ENCODE measurements at regions not wholly inside any gene's neighbourhood (a gene's known extent, or its start where the extent isn't known, plus 50 kb on each side); places are given as distances from the start of the nearest gene placed in this dataset.

DNA sequence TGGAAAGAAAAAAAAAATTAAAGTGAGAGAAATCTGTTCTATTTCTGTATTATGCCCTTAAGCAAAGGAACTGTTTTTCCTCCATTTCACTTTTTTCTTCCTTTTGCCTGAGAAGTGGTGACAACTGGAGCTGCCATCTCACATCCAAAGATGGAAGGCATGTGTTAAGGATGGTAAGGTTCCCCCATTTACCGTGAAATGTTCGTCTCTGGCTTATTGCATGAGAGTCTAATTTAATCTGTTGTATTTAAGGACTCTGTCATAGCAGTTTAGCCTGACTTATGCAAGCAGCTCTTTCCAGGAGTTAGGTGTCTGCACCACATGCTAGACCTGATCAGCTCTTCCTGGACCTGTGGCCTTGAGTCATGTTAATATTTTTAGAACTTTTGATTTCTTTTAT lies 389.5 kb upstream of the MAP3K7 start:
- Histone ChIP-seq H3K9me3 (ENCODE audit: control insufficient read depth in 3 of 3, low read length in 3 of 3) (no peaks in the 10 kb centered on the region), H3K27ac (ENCODE audit: low read depth, low read length) (no peak overlapping the region), H3K36me3 (ENCODE audit: control insufficient read depth in 3 of 3, insufficient read depth in 3 of 3, low read length in 3 of 3) (no peaks in the 10 kb centered on the region), H3K4me1 (ENCODE audit: control insufficient read depth in 3 of 3, insufficient read depth in 3 of 3, low read length in 3 of 3) (no peaks in the 10 kb centered on the region), H3K27me3 (ENCODE audit: control insufficient read depth in 3 of 3, insufficient read depth in 3 of 3, low read length in 3 of 3) (no peaks in the 10 kb centered on the region), H3K4me3 (ENCODE audit: low read length in 3 of 3) (no peak overlapping the region), H3K9ac (ENCODE audit: low read depth in 1 of 3, low read length in 3 of 3) (no peak overlapping the region)

GRCh38 chr6:90975741-90976140 lies 388.9 kb upstream of the MAP3K7 start:
- H3K9me3 ChIP-seq (ENCODE audit: control insufficient read depth in 3 of 3, low read length in 3 of 3): no peaks in the 10 kb centered on the region
- no peak overlapping the region for H3K9ac ChIP-seq (ENCODE audit: low read depth in 1 of 3, low read length in 3 of 3)
- no peaks in the 10 kb centered on the region for H3K27me3 ChIP-seq (ENCODE audit: control insufficient read depth in 3 of 3, insufficient read depth in 3 of 3, low read length in 3 of 3)
- H3K36me3 ChIP-seq (ENCODE audit: control insufficient read depth in 3 of 3, insufficient read depth in 3 of 3, low read length in 3 of 3): no peaks in the 10 kb centered on the region
- no peaks in the 10 kb centered on the region for H3K4me1 ChIP-seq (ENCODE audit: control insufficient read depth in 3 of 3, insufficient read depth in 3 of 3, low read length in 3 of 3)
- no peak overlapping the region for H3K4me3 ChIP-seq (ENCODE audit: low read length in 3 of 3)
- no peak overlapping the region for H3K27ac ChIP-seq (ENCODE audit: low read depth, low read length)

GRCh38 chr6:90973188-90973587 lies 386.3 kb upstream of the MAP3K7 start:
- Histone ChIP-seq H3K27ac (ENCODE audit: low read depth, low read length) (no peak overlapping the region), H3K27me3 (ENCODE audit: control insufficient read depth in 3 of 3, insufficient read depth in 3 of 3, low read length in 3 of 3) (no peaks in the 10 kb centered on the region), H3K4me1 (ENCODE audit: control insufficient read depth in 3 of 3, insufficient read depth in 3 of 3, low read length in 3 of 3) (no peaks in the 10 kb centered on the region), H3K36me3 (ENCODE audit: control insufficient read depth in 3 of 3, insufficient read depth in 3 of 3, low read length in 3 of 3) (no peaks in the 10 kb centered on the region), H3K9ac (ENCODE audit: low read depth in 1 of 3, low read length in 3 of 3) (no peak overlapping the region), H3K9me3 (ENCODE audit: control insufficient read depth in 3 of 3, low read length in 3 of 3) (no peaks in the 10 kb centered on the region), H3K4me3 (ENCODE audit: low read length in 3 of 3) (no peak overlapping the region)

- Histone ChIP-seq H3K36me3 (ENCODE audit: control insufficient read depth in 3 of 3, insufficient read depth in 3 of 3, low read length in 3 of 3) (no peaks in the 10 kb centered on the region), H3K9ac (ENCODE audit: low read depth in 1 of 3, low read length in 3 of 3) (no peak overlapping the region), H3K27ac (ENCODE audit: low read depth, low read length) (no peak overlapping the region), H3K4me3 (ENCODE audit: low read length in 3 of 3) (no peak overlapping the region), H3K4me1 (ENCODE audit: control insufficient read depth in 3 of 3, insufficient read depth in 3 of 3, low read length in 3 of 3) (no peaks in the 10 kb centered on the region), H3K9me3 (ENCODE audit: control insufficient read depth in 3 of 3, low read length in 3 of 3) (no peaks in the 10 kb centered on the region), H3K27me3 (ENCODE audit: control insufficient read depth in 3 of 3, insufficient read depth in 3 of 3, low read length in 3 of 3) (no peaks in the 10 kb centered on the region)
Measured at GRCh38 chr6:90970672-90971071, 383.8 kb upstream of the MAP3K7 start.

- H3K9me3 ChIP-seq (ENCODE audit: control insufficient read depth in 3 of 3, low read length in 3 of 3): no peaks in the 10 kb centered on the region
- no peak overlapping the region for H3K27ac ChIP-seq (ENCODE audit: low read depth, low read length)
- H3K4me1 ChIP-seq (ENCODE audit: control insufficient read depth in 3 of 3, insufficient read depth in 3 of 3, low read length in 3 of 3): no peaks in the 10 kb centered on the region
- no peaks in the 10 kb centered on the region for H3K36me3 ChIP-seq (ENCODE audit: control insufficient read depth in 3 of 3, insufficient read depth in 3 of 3, low read length in 3 of 3)
- no peak overlapping the region for H3K9ac ChIP-seq (ENCODE audit: low read depth in 1 of 3, low read length in 3 of 3)
- no peaks in the 10 kb centered on the region for H3K27me3 ChIP-seq (ENCODE audit: control insufficient read depth in 3 of 3, insufficient read depth in 3 of 3, low read length in 3 of 3)
- no peak overlapping the region for H3K4me3 ChIP-seq (ENCODE audit: low read length in 3 of 3)
Measured at GRCh38 chr6:90967471-90967870, 380.6 kb upstream of the MAP3K7 start.

- Histone ChIP-seq H3K9ac (ENCODE audit: low read depth in 1 of 3, low read length in 3 of 3) (no peak overlapping the region), H3K9me3 (ENCODE audit: control insufficient read depth in 3 of 3, low read length in 3 of 3) (no peaks in the 10 kb centered on the region), H3K4me3 (ENCODE audit: low read length in 3 of 3) (no peak overlapping the region), H3K27me3 (ENCODE audit: control insufficient read depth in 3 of 3, insufficient read depth in 3 of 3, low read length in 3 of 3) (no peaks in the 10 kb centered on the region), H3K27ac (ENCODE audit: low read depth, low read length) (no peak overlapping the region), H3K4me1 (ENCODE audit: control insufficient read depth in 3 of 3, insufficient read depth in 3 of 3, low read length in 3 of 3) (no peaks in the 10 kb centered on the region), H3K36me3 (ENCODE audit: control insufficient read depth in 3 of 3, insufficient read depth in 3 of 3, low read length in 3 of 3) (no peaks in the 10 kb centered on the region)
Measured at GRCh38 chr6:90960324-90960723, 373.5 kb upstream of the MAP3K7 start.

- Histone ChIP-seq H3K9me3 (ENCODE audit: control insufficient read depth in 3 of 3, low read length in 3 of 3) (peaks cover 0 to 2% (median 0%) of the 10 kb centered on the region in 3 donors), H3K4me1 (ENCODE audit: control insufficient read depth in 3 of 3, insufficient read depth in 3 of 3, low read length in 3 of 3) (no peaks in the 10 kb centered on the region), H3K27ac (ENCODE audit: low read depth, low read length) (no peak overlapping the region), H3K9ac (ENCODE audit: low read depth in 1 of 3, low read length in 3 of 3) (no peak overlapping the region), H3K4me3 (ENCODE audit: low read length in 3 of 3) (no peak overlapping the region), H3K36me3 (ENCODE audit: control insufficient read depth in 3 of 3, insufficient read depth in 3 of 3, low read length in 3 of 3) (no peaks in the 10 kb centered on the region), H3K27me3 (ENCODE audit: control insufficient read depth in 3 of 3, insufficient read depth in 3 of 3, low read length in 3 of 3) (no peaks in the 10 kb centered on the region)
Measured at GRCh38 chr6:90955246-90955645, 368.4 kb upstream of the MAP3K7 start.

- H3K9ac ChIP-seq (ENCODE audit: low read depth in 1 of 3, low read length in 3 of 3): no peak overlapping the region
- H3K27ac ChIP-seq (ENCODE audit: low read depth, low read length): no peak overlapping the region
- H3K4me1 ChIP-seq (ENCODE audit: control insufficient read depth in 3 of 3, insufficient read depth in 3 of 3, low read length in 3 of 3): no peaks in the 10 kb centered on the region
- peaks cover 0 to 2% (median 0%) of the 10 kb centered on the region in 3 donors for H3K9me3 ChIP-seq (ENCODE audit: control insufficient read depth in 3 of 3, low read length in 3 of 3)
- no peaks in the 10 kb centered on the region for H3K27me3 ChIP-seq (ENCODE audit: control insufficient read depth in 3 of 3, insufficient read depth in 3 of 3, low read length in 3 of 3)
- H3K36me3 ChIP-seq (ENCODE audit: control insufficient read depth in 3 of 3, insufficient read depth in 3 of 3, low read length in 3 of 3): no peaks in the 10 kb centered on the region
- no peak overlapping the region for H3K4me3 ChIP-seq (ENCODE audit: low read length in 3 of 3)
Measured at GRCh38 chr6:90953405-90954161, 366.7 kb upstream of the MAP3K7 start.

- no peak overlapping the region for H3K9ac ChIP-seq (ENCODE audit: low read depth in 1 of 3, low read length in 3 of 3)
- H3K4me3 ChIP-seq (ENCODE audit: low read length in 3 of 3): no peak overlapping the region
- H3K9me3 ChIP-seq (ENCODE audit: control insufficient read depth in 3 of 3, low read length in 3 of 3): peaks cover 0 to 2% (median 0%) of the 10 kb centered on the region in 3 donors
- no peaks in the 10 kb centered on the region for H3K27me3 ChIP-seq (ENCODE audit: control insufficient read depth in 3 of 3, insufficient read depth in 3 of 3, low read length in 3 of 3)
- no peaks in the 10 kb centered on the region for H3K36me3 ChIP-seq (ENCODE audit: control insufficient read depth in 3 of 3, insufficient read depth in 3 of 3, low read length in 3 of 3)
- no peaks in the 10 kb centered on the region for H3K4me1 ChIP-seq (ENCODE audit: control insufficient read depth in 3 of 3, insufficient read depth in 3 of 3, low read length in 3 of 3)
- H3K27ac ChIP-seq (ENCODE audit: low read depth, low read length): no peak overlapping the region
Measured at GRCh38 chr6:90952176-90952575, 365.3 kb upstream of the MAP3K7 start.

DNA sequence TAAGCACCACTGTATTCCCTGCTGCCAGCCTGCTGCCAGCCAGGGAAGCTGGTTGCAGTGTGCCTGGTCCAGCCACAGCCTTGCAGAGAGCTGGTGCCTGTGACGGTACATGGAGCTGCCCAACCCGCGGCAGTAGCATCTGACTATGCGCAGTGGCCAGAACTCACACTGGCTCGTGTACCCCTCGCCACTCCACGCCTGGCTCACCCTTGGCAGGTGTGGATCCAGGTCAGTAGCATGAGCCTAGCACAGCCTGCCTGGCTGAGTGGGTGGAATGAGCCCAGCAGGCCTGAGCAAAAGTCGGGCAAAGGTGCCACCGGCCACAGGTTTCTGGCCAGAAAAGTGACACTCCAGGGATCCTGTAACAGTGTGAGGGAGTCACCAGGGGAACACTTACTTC lies 361.7 kb upstream of the MAP3K7 start:
- H3K4me3 ChIP-seq (ENCODE audit: low read length in 3 of 3): no peak overlapping the region

More for the DNA sequence above, 361.7 kb upstream of the MAP3K7 start:
- no peaks in the 10 kb centered on the region for H3K27me3 ChIP-seq (ENCODE audit: control insufficient read depth in 3 of 3, insufficient read depth in 3 of 3, low read length in 3 of 3)
- H3K9me3 ChIP-seq (ENCODE audit: control insufficient read depth in 3 of 3, low read length in 3 of 3): no peaks in the 10 kb centered on the region
- no peaks in the 10 kb centered on the region for H3K4me1 ChIP-seq (ENCODE audit: control insufficient read depth in 3 of 3, insufficient read depth in 3 of 3, low read length in 3 of 3)
- no peak overlapping the region for H3K9ac ChIP-seq (ENCODE audit: low read depth in 1 of 3, low read length in 3 of 3)
- H3K27ac ChIP-seq (ENCODE audit: low read depth, low read length): no peak overlapping the region
- no peaks in the 10 kb centered on the region for H3K36me3 ChIP-seq (ENCODE audit: control insufficient read depth in 3 of 3, insufficient read depth in 3 of 3, low read length in 3 of 3)

All from skeletal muscle tissue (tissue), 3 donors.